Gastroesophageal sphincter (tissue), 3 donors: ENCODE measurements at regions not wholly inside any gene's neighbourhood (a gene's known extent, or its start where the extent isn't known, plus 50 kb on each side); places are given as distances from the start of the nearest gene placed in this dataset.

ENCODE experiments used
- CTCF ChIP-seq, 4 experiments: fragments of 200-600 bp in 2 of 4; fragments of 450-650 bp in 2 of 4; sonication (generic) in 1 of 4; IDR thresholded peaks; one replicate each; pipeline ENCODE4 v1.5.1; 2017 to 2019; ENCODE audit warnings: antibody characterized with exemption in 4 of 4, mild to moderate bottlenecking in 2 of 4, moderate library complexity in 2 of 4
- POLR2A ChIP-seq, 2 donors: fragments of 450-650 bp; IDR thresholded peaks; one replicate each; pipeline ENCODE4 v1.6.1; 2017; ENCODE audit warnings: antibody characterized with exemption in 2 of 2, mild to moderate bottlenecking in 2 of 2, moderate library complexity in 1 of 2

- TF ChIP-seq CTCF (IDR thresholded peaks at IDR 0.05) (no peak), POLR2A (IDR thresholded peaks at IDR 0.05) (no peak)
These were observed 359.9 kb downstream of the ADGRD1 start for GRCh38 chr12:131313635-131314034.
